Esophagus muscularis mucosa (tissue), 4 donors: ENCODE measurements at regions not wholly inside any gene's neighbourhood (a gene's known extent, or its start where the extent isn't known, plus 50 kb on each side); places are given as distances from the start of the nearest gene placed in this dataset.

Experiments used
- DNase-seq: peaks from one replicate; pipeline ENCODE4 v3.0.0-alpha.2; 2017; ENCODE audit errors: extremely low spot score
- H3K27ac ChIP-seq, 4 donors: fragments of 200-600 bp; sonication (generic); replicated peaks in 1 of 4; 1 replicate in 3 of 4; 2 replicates in 1 of 4; pipeline ENCODE4 v1.5.1; 2016 to 2019; ENCODE audit warnings: mild to moderate bottlenecking in 1 of 4
- H3K27me3 ChIP-seq, 4 donors: fragments of 200-600 bp; sonication (generic); one replicate each; pipeline versions ENCODE4 v1.5.1 to v1.6.0; 2016 to 2019
- H3K36me3 ChIP-seq, 4 donors: fragments of 200-600 bp; sonication (generic); one replicate each; pipeline ENCODE4 v1.5.1; 2016 to 2019
- H3K4me1 ChIP-seq, 4 donors: fragments of 200-600 bp; sonication (generic); one replicate each; pipeline ENCODE4 v1.5.1; 2016 to 2019
- H3K4me3 ChIP-seq, 4 donors: fragments of 200-600 bp; sonication (generic); 1 replicate in 2 of 4; 2 replicates in 2 of 4; pipeline ENCODE4 v1.5.1; 2016 to 2019; ENCODE audit warnings: mild to moderate bottlenecking in 4 of 4, moderate library complexity in 1 of 4
- H3K9me3 ChIP-seq, 4 donors: fragments of 200-600 bp; sonication (generic); 1 replicate in 3 of 4; 2 replicates in 1 of 4; pipeline ENCODE4 v1.5.1; 2016 to 2019
- CTCF ChIP-seq, 3 experiments: fragments of 200-600 bp in 2 of 3; fragments of 450-650 bp in 1 of 3; sonication (generic) in 2 of 3; IDR thresholded peaks; one replicate each; pipeline ENCODE4 v1.5.1; 2017 to 2019; ENCODE audit warnings: antibody characterized with exemption in 3 of 3, mild to moderate bottlenecking in 2 of 3, moderate library complexity in 1 of 3
- EP300 ChIP-seq: sonication (generic); formaldehyde crosslinking; IDR thresholded peaks from one replicate; pipeline ENCODE4 v1.6.1; 2017; ENCODE audit warnings: antibody characterized with exemption
- POLR2A ChIP-seq: fragments of 450-650 bp; IDR thresholded peaks from one replicate; pipeline ENCODE4 v1.6.1; 2017; ENCODE audit warnings: antibody characterized with exemption, moderate library complexity, mild to moderate bottlenecking, low read depth
- POLR2AphosphoS5 ChIP-seq, 2 donors: sonication (generic); formaldehyde crosslinking; IDR thresholded peaks; one replicate each; pipeline ENCODE4 v1.6.1; 2017; ENCODE audit warnings: antibody characterized with exemption in 2 of 2
- WGBS: methylation state at CpG from one replicate; pipeline ENCODE4 v1.1.5; 2018; 5-methylcytosine and 5-hydroxymethylcytosine counted together
- intact Hi-C: fragments of 100-400 bp; cut with DNase I; formaldehyde crosslinking; loops from one replicate; pipeline ENCODE4 v1.15.1; 2023

- Histone ChIP-seq H3K36me3 (no peaks in the 10 kb centered on the region), H3K27me3 (no peaks in the 10 kb centered on the region), H3K27ac (no peak overlapping the region), H3K4me1 (peaks cover 0 to 19% (median 11%) of the 10 kb centered on the region in 4 donors), H3K4me3 (no peak overlapping the region), H3K9me3 (no peaks in the 10 kb centered on the region)
- intact Hi-C loops = no loop called here
- WGBS = 92% methylated on average over 6 of the region's 6 CpGs
- DNase-seq = no peak
- TF ChIP-seq POLR2AphosphoS5 (IDR thresholded peaks at IDR 0.05) (no peak), CTCF (IDR thresholded peaks at IDR 0.05) (no peak), POLR2A (no peak), EP300 (no peak)
Measured at GRCh38 chr10:3348564-3348963, 176.0 kb upstream of the PITRM1 start.

- Histone ChIP-seq H3K36me3 (no peaks in the 10 kb centered on the region), H3K27me3 (no peaks in the 10 kb centered on the region), H3K4me3 (no peak overlapping the region), H3K4me1 (peaks cover 0 to 9% (median 7%) of the 10 kb centered on the region in 4 donors), H3K27ac (no peak overlapping the region), H3K9me3 (no peaks in the 10 kb centered on the region)
- WGBS = 82% methylated on average over 12 of the region's 12 CpGs
- TF ChIP-seq POLR2A (no peak), EP300 (no peak), CTCF (IDR thresholded peaks at IDR 0.05) (no peak), POLR2AphosphoS5 (IDR thresholded peaks at IDR 0.05) (no peak)
- no peak for DNase-seq
- intact Hi-C loops = no loop called here
Measured at GRCh38 chr10:3347413-3348182, 175.0 kb upstream of the PITRM1 start.

- TF ChIP-seq EP300 = no peak
- no peak for TF ChIP-seq POLR2AphosphoS5 (IDR thresholded peaks at IDR 0.05)
- no peak for TF ChIP-seq CTCF (IDR thresholded peaks at IDR 0.05)
- TF ChIP-seq POLR2A = no peak
- WGBS = 98% methylated on average over 10 of the region's 10 CpGs
- H3K4me1 ChIP-seq = peaks cover 0 to 9% (median 6%) of the 10 kb centered on the region in 4 donors
- DNase-seq = no peak
- no peaks in the 10 kb centered on the region for H3K27me3 ChIP-seq
- no peak overlapping the region for H3K4me3 ChIP-seq
- H3K36me3 ChIP-seq = no peaks in the 10 kb centered on the region
- intact Hi-C loops = no loop called here
- H3K9me3 ChIP-seq = no peaks in the 10 kb centered on the region
- H3K27ac ChIP-seq = no peak overlapping the region
Measured at GRCh38 chr10:3346851-3347250, 174.3 kb upstream of the PITRM1 start.

- TF ChIP-seq POLR2AphosphoS5 (IDR thresholded peaks at IDR 0.05) (no peak), POLR2A (no peak), CTCF (IDR thresholded peaks at IDR 0.05) (no peak), EP300 (no peak)
- no peak overlapping the region for H3K27ac ChIP-seq
- no peaks in the 10 kb centered on the region for H3K27me3 ChIP-seq
- 93% methylated on average over 3 of the region's 3 CpGs for WGBS
- H3K4me3 ChIP-seq = no peak overlapping the region
- H3K9me3 ChIP-seq = no peaks in the 10 kb centered on the region
- H3K4me1 ChIP-seq = no peaks in the 10 kb centered on the region
- intact Hi-C loops = no loop called here
- no peaks in the 10 kb centered on the region for H3K36me3 ChIP-seq
- DNase-seq = no peak
Measured at GRCh38 chr10:3342771-3343170, 170.2 kb upstream of the PITRM1 start.
